IMR-90 (cell line): ENCODE measurements at regions not wholly inside any gene's neighbourhood (a gene's known extent, or its start where the extent isn't known, plus 50 kb on each side); places are given as distances from the start of the nearest gene placed in this dataset.

Source experiments
- ATAC-seq: fragments of 200-7000 bp; cut with Tn5 transposase; 2 replicates; pipeline ENCODE4 v1.9.1; 2020; ENCODE audit warnings: low read depth, mild to moderate bottlenecking, moderate library complexity
- BruUV-seq: library from RNA; stranded (reverse); fragments of 400-500 nt; replicated peaks from 2 replicates; lab custom pipeline; 2021; lab: Mats Ljungman, UMichigan
- CTCF ChIA-PET: fragments of 300-600 bp; formaldehyde crosslinking; extraction: SDS; loops from one replicate; lab custom pipeline; 2021; ENCODE audit warnings: antibody characterized with exemption; lab: Yijun Ruan, JAX
- POLR2A ChIA-PET: fragments of 300-600 bp; sonication (Branson Sonifier 250); formaldehyde crosslinking; loops from one replicate; lab custom pipeline; 2022; ENCODE audit warnings: antibody characterized with exemption; ENCODE audit not compliant: unreplicated experiment; lab: Charles Lee
- DNase-seq: peaks from one replicate; pipeline ENCODE4 v3.0.0; 2013
- H2AFZ ChIP-seq: replicated peaks from 2 replicates; pipeline ENCODE3; 2013; ENCODE audit warnings: low read length, mild to moderate bottlenecking; ENCODE audit not compliant: poor library complexity
- H2AK5ac ChIP-seq: 2 replicates; pipeline ENCODE4 v1.6.1; 2013; ENCODE audit warnings: low read depth, low read length, inconsistent platforms
- H2AK9ac ChIP-seq: replicated peaks from 2 replicates; pipeline ENCODE3; 2013; ENCODE audit warnings: mild to moderate bottlenecking, low read depth, low read length, moderate library complexity; ENCODE audit not compliant: poor library complexity
- H2BK120ac ChIP-seq: 2 replicates; pipeline ENCODE4 v1.6.1; 2013; ENCODE audit warnings: low read depth, low read length, inconsistent platforms
- H2BK15ac ChIP-seq: 3 replicates; pipeline ENCODE4 v1.6.1; 2013; ENCODE audit warnings: low read depth, low read length, inconsistent platforms
- H2BK20ac ChIP-seq: 2 replicates; pipeline ENCODE4 v1.6.1; 2013; ENCODE audit warnings: low read depth, mild to moderate bottlenecking, inconsistent platforms, low read length, moderate library complexity
- H2BK5ac ChIP-seq: 2 replicates; pipeline ENCODE4 v1.6.1; 2013; ENCODE audit warnings: mild to moderate bottlenecking, low read depth, low read length, inconsistent platforms; ENCODE audit not compliant: poor library complexity, severe bottlenecking
- H3K14ac ChIP-seq: replicated peaks from 2 replicates; pipeline ENCODE4 v1.6.1; 2013; ENCODE audit warnings: low read depth, low read length, inconsistent platforms
- H3K18ac ChIP-seq: 2 replicates; pipeline ENCODE4 v1.6.1; 2013; ENCODE audit warnings: low read depth, low read length, control low read depth
- H3K23ac ChIP-seq: 2 replicates; pipeline ENCODE4 v1.6.1; 2013; ENCODE audit warnings: low read depth, low read length, inconsistent platforms
- H3K27ac ChIP-seq: 2 replicates; pipeline ENCODE4 v1.5.1; 2013; ENCODE audit warnings: mild to moderate bottlenecking, control low read depth, low read length; ENCODE audit not compliant: insufficient read depth
- H3K27me3 ChIP-seq: 2 replicates; pipeline ENCODE4 v1.6.1; 2013; ENCODE audit warnings: low read length; ENCODE audit not compliant: control insufficient read depth, insufficient read depth
- H3K36me3 ChIP-seq: 2 replicates; pipeline ENCODE4 v1.6.1; 2013; ENCODE audit warnings: low read length, mixed read lengths; ENCODE audit not compliant: control insufficient read depth, insufficient read depth
- H3K4ac ChIP-seq: 2 replicates; pipeline ENCODE4 v1.6.1; 2013; ENCODE audit warnings: low read depth, low read length, inconsistent platforms
- H3K4me1 ChIP-seq: 2 replicates; pipeline ENCODE4 v1.6.1; 2013; ENCODE audit warnings: low read length, mixed read lengths; ENCODE audit not compliant: control insufficient read depth, insufficient read depth
- H3K4me2 ChIP-seq: 2 replicates; pipeline ENCODE4 v1.6.1; 2013; ENCODE audit warnings: low read depth, mild to moderate bottlenecking, control low read depth, low read length, moderate library complexity
- H3K4me3 ChIP-seq: 2 replicates; pipeline ENCODE4 v1.5.1; 2013; ENCODE audit warnings: low read depth, mild to moderate bottlenecking, control low read depth, low read length, moderate library complexity; ENCODE audit not compliant: insufficient read depth
- H3K56ac ChIP-seq: 2 replicates; pipeline ENCODE4 v1.6.1; 2013; ENCODE audit warnings: low read length, inconsistent platforms; ENCODE audit not compliant: insufficient read depth; ENCODE audit errors: extremely low read depth
- H3K79me1 ChIP-seq, 2 experiments: 2 replicates each; pipeline ENCODE4 v1.6.1; 2013; ENCODE audit warnings: low read length in 2 of 2, inconsistent platforms in 1 of 2, low read depth in 1 of 2
- H3K9ac ChIP-seq: 2 replicates; pipeline ENCODE4 v1.6.1; 2013; ENCODE audit warnings: low read depth, low read length, control low read depth
- H3K9me1 ChIP-seq: 2 replicates; pipeline ENCODE4 v1.6.1; 2013; ENCODE audit warnings: low read length, inconsistent platforms; ENCODE audit not compliant: insufficient read depth
- H3K9me3 ChIP-seq: 2 replicates; pipeline ENCODE4 v1.6.1; 2013; ENCODE audit warnings: low read length; ENCODE audit not compliant: control insufficient read depth, insufficient read depth
- H4K20me1 ChIP-seq: 2 replicates; pipeline ENCODE4 v1.6.1; 2013; ENCODE audit warnings: low read length, inconsistent platforms; ENCODE audit not compliant: insufficient read depth
- H4K5ac ChIP-seq: 2 replicates; pipeline ENCODE4 v1.6.1; 2013; ENCODE audit warnings: mild to moderate bottlenecking, low read depth, low read length, control low read depth
- H4K8ac ChIP-seq, 2 experiments: 2 replicates each; pipeline ENCODE4 v1.6.1; 2013; ENCODE audit warnings: low read depth in 2 of 2, low read length in 2 of 2, control low read depth in 1 of 2, inconsistent platforms in 1 of 2
- H4K91ac ChIP-seq: 2 replicates; pipeline ENCODE4 v1.6.1; 2013; ENCODE audit warnings: low read depth, low read length, inconsistent platforms; ENCODE audit not compliant: insufficient read depth
- BHLHE40 ChIP-seq: fragments of 150-350 bp; IDR thresholded peaks from 2 replicates; pipeline ENCODE4 v1.6.1; 2016; ENCODE audit warnings: mild to moderate bottlenecking, low read depth, low read length
- CEBPB ChIP-seq: IDR thresholded peaks from 2 replicates; pipeline ENCODE4 v1.6.1; 2012; ENCODE audit warnings: low read depth, low read length, improper control_type of control experiment
- CHD1 ChIP-seq: IDR thresholded peaks from 2 replicates; pipeline ENCODE4 v1.6.1; 2012; ENCODE audit warnings: low read depth, low read length, improper control_type of control experiment
- FOS ChIP-seq: fragments of 150-350 bp; IDR thresholded peaks from 2 replicates; pipeline ENCODE4 v1.6.1; 2016; ENCODE audit warnings: low read depth, low read length
- MAFK ChIP-seq: IDR thresholded peaks from 2 replicates; pipeline ENCODE4 v1.6.1; 2012; ENCODE audit warnings: low read depth, low read length, improper control_type of control experiment
- MAZ ChIP-seq: IDR thresholded peaks from 2 replicates; pipeline ENCODE4 v1.6.1; 2012; ENCODE audit warnings: low read depth, mild to moderate bottlenecking, low read length, improper control_type of control experiment, moderate library complexity, borderline replicate concordance
- MXI1 ChIP-seq: IDR thresholded peaks from 2 replicates; pipeline ENCODE4 v1.6.1; 2012; ENCODE audit warnings: low read depth, mild to moderate bottlenecking, low read length, moderate library complexity, borderline replicate concordance
- NFE2L2 ChIP-seq: fragments of 150-350 bp; IDR thresholded peaks from 2 replicates; pipeline ENCODE4 v1.6.1; 2016; ENCODE audit warnings: low read depth, mild to moderate bottlenecking, low read length
- POLR2A ChIP-seq: IDR thresholded peaks from 2 replicates; pipeline ENCODE4 v1.6.1; 2012; ENCODE audit warnings: mild to moderate bottlenecking, low read depth, low read length
- RCOR1 ChIP-seq: IDR thresholded peaks from 2 replicates; pipeline ENCODE4 v1.6.1; 2012; ENCODE audit warnings: mild to moderate bottlenecking, low read length, improper control_type of control experiment; ENCODE audit not compliant: insufficient replicate concordance
- RFX5 ChIP-seq: IDR thresholded peaks from 2 replicates; pipeline ENCODE4 v1.8.0; 2012; ENCODE audit warnings: low read depth, mild to moderate bottlenecking, low read length, moderate library complexity
- SMC3 ChIP-seq: fragments of 150-350 bp; IDR thresholded peaks from 2 replicates; pipeline ENCODE4 v1.6.1; 2016; ENCODE audit warnings: low read depth, mild to moderate bottlenecking, antibody characterized with exemption, low read length, moderate library complexity
- WGBS, 2 experiments: methylation state at CpG; one replicate each; pipeline versions ENCODE4 v1.1.5 to v1.1.7; 2013; ENCODE audit warnings: missing lambda C conversion rate in 2 of 2; ENCODE audit not compliant: insufficient read length in 1 of 2; ENCODE audit errors: extremely low coverage in 2 of 2; 5-methylcytosine and 5-hydroxymethylcytosine counted together
- dilution Hi-C: fragments of 300-500 bp; cut with HindIII; formaldehyde crosslinking; loops from one replicate; pipeline ENCODE4 v1.14.3; 2018; ENCODE audit warnings: low sequenced_read_pairs; ENCODE audit not compliant: unreplicated experiment
- in situ Hi-C: fragments of 300-500 bp; cut with MboI; formaldehyde crosslinking; loops from 3 replicates; pipeline ENCODE4 v1.14.3; 2019; ENCODE audit warnings: low sequenced_read_pairs, inconsistent platforms, mixed read lengths
- intact Hi-C: fragments of 100-400 bp; cut with micrococcal nuclease; formaldehyde crosslinking; loops from 2 replicates; pipeline ENCODE4 v1.10.0; 2022
- TF ChIP-seq, protein P1 (sequence below): conservative IDR thresholded peaks from 2 replicates; pipeline ENCODE4 v1.5.1; 2012; ENCODE audit warnings: mild to moderate bottlenecking, low read depth, low read length, improper control_type of control experiment
- TF ChIP-seq, protein P2 (sequence below): fragments of 150-350 bp; IDR thresholded peaks from 2 replicates; pipeline ENCODE4 v1.6.1; 2016; ENCODE audit warnings: low read depth, mild to moderate bottlenecking, low read length, moderate library complexity, borderline replicate concordance

DNA sequence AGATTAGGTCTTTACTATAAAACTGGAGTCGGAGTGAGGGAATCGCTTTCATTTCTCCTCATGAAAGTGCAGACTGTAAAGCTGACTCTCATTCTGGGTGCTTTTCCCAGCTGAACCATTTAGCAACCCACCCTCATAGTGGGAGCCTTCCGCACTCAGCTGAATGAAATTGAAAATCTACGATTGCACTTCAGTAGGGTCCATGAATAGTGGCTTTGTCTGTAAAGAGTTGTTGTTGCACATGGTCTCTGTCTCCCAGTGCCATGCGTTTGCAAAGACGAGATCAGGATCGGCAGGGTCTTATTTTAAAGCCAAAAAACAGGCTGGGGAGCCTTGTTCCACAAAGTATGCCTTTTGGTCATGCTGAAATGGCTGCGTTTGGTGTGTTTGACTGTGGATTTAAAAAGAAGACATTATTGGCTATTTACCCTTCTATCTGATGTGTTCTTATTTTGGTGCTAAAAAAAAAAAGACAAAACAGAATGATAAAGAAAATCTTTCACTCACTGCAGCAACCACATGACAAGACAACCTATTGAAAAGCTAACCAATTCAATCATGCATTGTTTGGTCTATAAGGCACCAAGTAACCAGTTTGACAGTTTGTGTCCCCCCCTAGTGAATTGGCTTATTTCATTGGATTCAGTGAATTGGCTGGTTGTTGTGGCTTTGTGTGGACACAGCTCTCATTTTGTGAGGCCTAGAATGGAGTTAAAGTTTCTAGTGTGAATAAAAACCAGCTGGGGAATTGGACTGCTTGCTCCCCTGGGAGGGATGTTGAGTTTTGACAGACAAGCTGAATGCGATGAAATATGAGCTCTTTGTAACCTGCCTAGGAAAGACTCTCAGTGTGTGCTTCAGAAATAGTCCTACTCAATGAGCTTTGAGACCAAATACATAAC lies 65.6 kb downstream of the ARHGAP35 start:
- intact Hi-C loops (no loop called here), in situ Hi-C loops (no loop called here), dilution Hi-C loops (no loop called here)
- H4K5ac ChIP-seq, result no peak overlapping the region
- ChIA-PET CTCF (interaction anchor here (0.5 to 1.1 kb wide), 3 partner anchors 32 to 1879 kb away, joined by 4 to 7 read pairs (median 4); no protein-coding TSS in a partner anchor), POLR2A (interaction anchor here (0.6 kb wide), 1 partner anchor 99 kb away, joined by 4 read pairs; no protein-coding TSS in a partner anchor)
- no peak for DNase-seq
- H3K9me3 ChIP-seq, result no peaks in the 10 kb centered on the region
- no peak overlapping the region for H3K4me2 ChIP-seq
- no peak overlapping the region for H3K4me3 ChIP-seq
- H3K79me1 ChIP-seq, result peaks cover 68 to 92% of the 10 kb centered on the region in 2 experiments
- no peak overlapping the region for H2AFZ ChIP-seq
- no peak overlapping the region; the same call in 1 of the 2 replicates for H2AK5ac ChIP-seq
- H2BK5ac ChIP-seq, result no peak overlapping the region
- no peak overlapping the region for H2BK120ac ChIP-seq
- peaks cover 69% of the 10 kb centered on the region for H4K20me1 ChIP-seq
- no peak overlapping the region for H3K56ac ChIP-seq
- no peak overlapping the region for H3K23ac ChIP-seq
- H2AK9ac ChIP-seq, result no peak overlapping the region
- no peak; the same call in 1 of the 2 replicates for ATAC-seq
- peaks cover 19% of the 10 kb centered on the region for H3K4me1 ChIP-seq
- H4K8ac ChIP-seq, result no peak overlapping the region
- no peak overlapping the region for H3K27ac ChIP-seq
- no peak overlapping the region for H3K18ac ChIP-seq
- no peak overlapping the region for H2BK15ac ChIP-seq
- H3K9ac ChIP-seq, result no peak overlapping the region
- H4K91ac ChIP-seq, result no peak overlapping the region
- peaks cover 29% of the 10 kb centered on the region for H3K9me1 ChIP-seq
- no CpG with 5 or more reads among the region's 9 CpGs for WGBS, 2 experiments
- no peaks in the 10 kb centered on the region for H3K27me3 ChIP-seq
- no peak overlapping the region for H3K4ac ChIP-seq
- peaks cover 10% of the 10 kb centered on the region for H3K36me3 ChIP-seq
- H3K14ac ChIP-seq, result peak overlapping the region; percentile 23; the same call in 1 of the 2 replicates
- BruUV-seq, result no TSS peak
- H2BK20ac ChIP-seq, result no peak overlapping the region
- TF ChIP-seq RCOR1 (no peak), POLR2A (no peak), NFE2L2 (no peak), RFX5 (no peak), CEBPB (no peak), MAZ (no peak), CHD1 (no peak), MAFK (no peak), MXI1 (no peak), SMC3 (no peak), BHLHE40 (no peak), FOS (no peak)
- TF ChIP-seq, protein P1, sequence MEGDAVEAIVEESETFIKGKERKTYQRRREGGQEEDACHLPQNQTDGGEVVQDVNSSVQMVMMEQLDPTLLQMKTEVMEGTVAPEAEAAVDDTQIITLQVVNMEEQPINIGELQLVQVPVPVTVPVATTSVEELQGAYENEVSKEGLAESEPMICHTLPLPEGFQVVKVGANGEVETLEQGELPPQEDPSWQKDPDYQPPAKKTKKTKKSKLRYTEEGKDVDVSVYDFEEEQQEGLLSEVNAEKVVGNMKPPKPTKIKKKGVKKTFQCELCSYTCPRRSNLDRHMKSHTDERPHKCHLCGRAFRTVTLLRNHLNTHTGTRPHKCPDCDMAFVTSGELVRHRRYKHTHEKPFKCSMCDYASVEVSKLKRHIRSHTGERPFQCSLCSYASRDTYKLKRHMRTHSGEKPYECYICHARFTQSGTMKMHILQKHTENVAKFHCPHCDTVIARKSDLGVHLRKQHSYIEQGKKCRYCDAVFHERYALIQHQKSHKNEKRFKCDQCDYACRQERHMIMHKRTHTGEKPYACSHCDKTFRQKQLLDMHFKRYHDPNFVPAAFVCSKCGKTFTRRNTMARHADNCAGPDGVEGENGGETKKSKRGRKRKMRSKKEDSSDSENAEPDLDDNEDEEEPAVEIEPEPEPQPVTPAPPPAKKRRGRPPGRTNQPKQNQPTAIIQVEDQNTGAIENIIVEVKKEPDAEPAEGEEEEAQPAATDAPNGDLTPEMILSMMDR, result no peak
- TF ChIP-seq, protein P2, sequence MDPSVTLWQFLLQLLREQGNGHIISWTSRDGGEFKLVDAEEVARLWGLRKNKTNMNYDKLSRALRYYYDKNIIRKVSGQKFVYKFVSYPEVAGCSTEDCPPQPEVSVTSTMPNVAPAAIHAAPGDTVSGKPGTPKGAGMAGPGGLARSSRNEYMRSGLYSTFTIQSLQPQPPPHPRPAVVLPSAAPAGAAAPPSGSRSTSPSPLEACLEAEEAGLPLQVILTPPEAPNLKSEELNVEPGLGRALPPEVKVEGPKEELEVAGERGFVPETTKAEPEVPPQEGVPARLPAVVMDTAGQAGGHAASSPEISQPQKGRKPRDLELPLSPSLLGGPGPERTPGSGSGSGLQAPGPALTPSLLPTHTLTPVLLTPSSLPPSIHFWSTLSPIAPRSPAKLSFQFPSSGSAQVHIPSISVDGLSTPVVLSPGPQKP, result no peak
